GM13976 (cell line): ENCODE measurements at regions not wholly inside any gene's neighbourhood (a gene's known extent, or its start where the extent isn't known, plus 50 kb on each side); places are given as distances from the start of the nearest gene placed in this dataset.
A peak's percentile ranks its signal among the peaks of the same experiment; 100 is the strongest.
"Not testable (repeated sequence)": the region's sequence is repeated elsewhere in the genome, so short reads cannot be mapped to it uniquely, and the experiment has no call there.

ENCODE experiments used
- DNase-seq: peaks from one replicate; pipeline ENCODE4 v3.0.0; 2012; ENCODE audit warnings: low spot score
- in situ Hi-C: fragments of 300-500 bp; cut with MboI; formaldehyde crosslinking; loops from one replicate; pipeline ENCODE4 v1.12.0; 2022; ENCODE audit warnings: low sequenced_read_pairs, mixed read lengths, inconsistent platforms; ENCODE audit not compliant: unreplicated experiment
- TF ChIP-seq, protein P1 (sequence below): IDR thresholded peaks from 2 replicates; pipeline ENCODE4 v1.5.1; 2012; ENCODE audit warnings: borderline replicate concordance, mild to moderate bottlenecking; ENCODE audit not compliant: insufficient read depth; ENCODE audit errors: extremely low read depth, missing control alignments, control extremely low read depth

DNA sequence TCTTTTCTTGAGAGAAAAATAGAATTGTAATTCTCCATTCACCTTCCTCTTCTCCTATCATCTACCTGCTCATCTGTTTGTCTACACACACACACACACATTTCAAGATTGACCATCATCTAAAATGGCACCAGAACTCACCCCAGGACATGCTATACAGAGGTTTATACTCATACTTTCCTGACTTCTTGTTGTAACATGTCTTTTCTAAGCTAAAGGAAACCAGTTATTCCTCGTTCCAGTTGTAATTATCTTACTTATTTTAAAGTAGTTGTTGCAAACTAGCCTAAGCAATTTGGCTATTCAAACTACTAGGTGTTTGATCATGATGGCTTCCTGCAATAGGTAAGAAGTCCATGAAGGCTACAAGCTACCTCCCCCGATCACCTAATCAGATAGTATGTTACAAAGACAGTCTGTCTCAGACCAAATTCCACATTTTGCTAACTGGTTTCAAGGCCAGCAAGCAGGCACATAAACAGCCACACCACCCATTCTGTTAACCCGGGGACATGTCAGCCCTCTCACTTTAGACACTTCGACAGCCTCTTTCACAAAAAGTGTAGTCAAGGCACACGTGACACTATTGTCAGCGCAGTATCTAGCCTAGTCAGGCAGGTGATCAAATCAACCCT, 189.7 kb downstream of the SHQ1 start:
- TF ChIP-seq, protein P1, sequence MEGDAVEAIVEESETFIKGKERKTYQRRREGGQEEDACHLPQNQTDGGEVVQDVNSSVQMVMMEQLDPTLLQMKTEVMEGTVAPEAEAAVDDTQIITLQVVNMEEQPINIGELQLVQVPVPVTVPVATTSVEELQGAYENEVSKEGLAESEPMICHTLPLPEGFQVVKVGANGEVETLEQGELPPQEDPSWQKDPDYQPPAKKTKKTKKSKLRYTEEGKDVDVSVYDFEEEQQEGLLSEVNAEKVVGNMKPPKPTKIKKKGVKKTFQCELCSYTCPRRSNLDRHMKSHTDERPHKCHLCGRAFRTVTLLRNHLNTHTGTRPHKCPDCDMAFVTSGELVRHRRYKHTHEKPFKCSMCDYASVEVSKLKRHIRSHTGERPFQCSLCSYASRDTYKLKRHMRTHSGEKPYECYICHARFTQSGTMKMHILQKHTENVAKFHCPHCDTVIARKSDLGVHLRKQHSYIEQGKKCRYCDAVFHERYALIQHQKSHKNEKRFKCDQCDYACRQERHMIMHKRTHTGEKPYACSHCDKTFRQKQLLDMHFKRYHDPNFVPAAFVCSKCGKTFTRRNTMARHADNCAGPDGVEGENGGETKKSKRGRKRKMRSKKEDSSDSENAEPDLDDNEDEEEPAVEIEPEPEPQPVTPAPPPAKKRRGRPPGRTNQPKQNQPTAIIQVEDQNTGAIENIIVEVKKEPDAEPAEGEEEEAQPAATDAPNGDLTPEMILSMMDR = no peak
- in situ Hi-C loops = loop anchor here (25.0 kb wide), 1 partner anchor 429 kb away; no protein-coding TSS in a partner anchor
- no peak for DNase-seq

- TF ChIP-seq, protein P1 = no peak
- DNase-seq = peak; percentile 43
- in situ Hi-C loops = loop anchor here (25.0 kb wide), 1 partner anchor 430 kb away; no protein-coding TSS in a partner anchor
Observed at GRCh38 chr3:72657666-72658065, 190.6 kb downstream of the SHQ1 start.

- in situ Hi-C loops = loop anchor here (25.0 kb wide), 1 partner anchor 432 kb away; no protein-coding TSS in a partner anchor
- DNase-seq = no peak
- TF ChIP-seq, protein P1 = no peak
Observed at GRCh38 chr3:72655723-72656122, 192.5 kb downstream of the SHQ1 start.

DNA sequence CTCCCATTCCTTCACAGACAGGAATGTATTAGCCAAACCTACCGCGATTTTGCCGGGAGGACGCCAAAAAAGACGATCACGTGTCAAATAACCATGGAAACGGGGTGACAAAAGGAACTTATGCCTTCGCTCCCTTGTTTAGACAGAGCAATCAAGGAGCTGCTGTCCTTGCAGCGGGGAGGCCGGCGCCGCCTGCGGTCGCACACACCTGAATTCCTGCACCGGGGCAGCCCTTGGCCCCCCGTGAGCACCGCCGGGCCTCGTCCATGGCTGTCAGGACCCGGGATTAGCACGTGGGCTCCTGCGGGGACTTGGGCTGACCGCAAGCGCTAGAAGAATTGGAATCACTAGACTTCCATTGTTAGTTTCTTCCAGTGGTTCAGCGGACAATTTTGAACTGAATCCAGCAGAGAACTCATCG, 193.1 kb downstream of the SHQ1 start:
- DNase-seq = no peak
- in situ Hi-C loops = loop anchor here (25.0 kb wide), 1 partner anchor 432 kb away; no protein-coding TSS in a partner anchor
- TF ChIP-seq, protein P1 = no peak

DNA sequence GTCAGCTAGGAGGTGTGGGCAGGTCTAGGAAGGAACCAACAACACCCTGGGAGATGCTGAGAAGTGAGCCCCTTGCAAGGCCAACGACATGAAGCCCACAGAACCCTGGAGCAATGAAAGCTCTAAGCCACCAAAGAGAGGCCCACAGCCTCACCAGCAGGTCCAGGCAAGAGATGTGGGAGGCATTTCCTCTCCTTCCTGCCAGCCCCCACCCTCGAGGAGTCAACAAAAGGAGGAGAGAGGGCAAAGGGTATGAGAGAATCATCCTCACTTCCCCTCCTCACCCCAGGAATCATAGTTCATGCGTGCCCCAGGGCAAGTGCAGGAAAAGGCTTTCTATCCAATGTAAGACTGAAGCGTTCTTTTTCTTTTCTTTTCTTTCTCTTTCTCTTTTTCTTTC, 195.8 kb downstream of the SHQ1 start:
- TF ChIP-seq, protein P1 = no peak
- in situ Hi-C loops = loop anchor here (25.0 kb wide), 1 partner anchor 435 kb away; no protein-coding TSS in a partner anchor

GRCh38 chr3:72651498-72651897, 196.7 kb downstream of the SHQ1 start:
- no peak for DNase-seq
- in situ Hi-C loops = loop anchor here (25.0 kb wide), 1 partner anchor 436 kb away; no protein-coding TSS in a partner anchor
- TF ChIP-seq, protein P1 = no peak

More for the DNA sequence above, 195.8 kb downstream of the SHQ1 start:
- no peak for DNase-seq

- TF ChIP-seq, protein P1 = no peak
- no peak for DNase-seq
- in situ Hi-C loops = no loop called here
Observed at GRCh38 chr3:72646263-72646662, 202.0 kb downstream of the SHQ1 start.

DNA sequence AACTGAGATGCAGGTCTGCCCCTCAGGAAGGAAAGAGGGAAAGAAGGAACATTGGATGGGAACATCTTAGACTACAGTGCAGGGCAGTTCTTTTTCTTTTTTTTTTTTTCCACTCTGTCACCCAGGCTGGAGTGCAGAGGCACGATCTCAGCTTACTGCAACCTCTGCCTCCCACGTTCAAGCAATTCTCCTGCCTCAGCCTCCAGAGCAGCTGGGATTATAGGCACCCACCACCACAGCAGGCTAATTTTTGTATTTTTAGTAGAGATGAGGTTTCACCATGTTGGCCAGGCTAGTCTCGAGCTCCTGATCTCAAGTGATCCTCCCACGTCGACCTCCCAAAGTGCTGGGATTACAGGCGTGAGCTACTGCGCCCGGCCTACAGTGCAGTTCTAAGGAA, 204.6 kb downstream of the SHQ1 start:
- in situ Hi-C loops, DNase-seq: not testable (repeated sequence)
